Cardiac fibroblast (primary cell): ENCODE measurements at regions not wholly inside any gene's neighbourhood (a gene's known extent, or its start where the extent isn't known, plus 50 kb on each side); places are given as distances from the start of the nearest gene placed in this dataset.

Experiments
- DNase-seq, 2 donors: peaks; one replicate each; pipeline versions ENCODE4 v3.0.0 to v3.0.0-alpha.2; 2010; ENCODE audit warnings: low read depth in 2 of 2
- H3K4me3 ChIP-seq, 2 donors: replicated peaks in 1 of 2; 1 replicate in 1 of 2; 2 replicates in 1 of 2; pipeline ENCODE4 v1.5.1; 2011; ENCODE audit warnings: low read depth in 2 of 2, low read length in 2 of 2, mild to moderate bottlenecking in 2 of 2, moderate library complexity in 1 of 2
- TF ChIP-seq, protein P1 (sequence below): IDR thresholded peaks from one replicate; pipeline ENCODE4 v1.5.1; 2011; ENCODE audit warnings: low read depth, mild to moderate bottlenecking, low read length, inconsistent platforms

GRCh38 chr5:20248118-20248517, 260.1 kb upstream of the CDH18 start:
- TF ChIP-seq, protein P1, sequence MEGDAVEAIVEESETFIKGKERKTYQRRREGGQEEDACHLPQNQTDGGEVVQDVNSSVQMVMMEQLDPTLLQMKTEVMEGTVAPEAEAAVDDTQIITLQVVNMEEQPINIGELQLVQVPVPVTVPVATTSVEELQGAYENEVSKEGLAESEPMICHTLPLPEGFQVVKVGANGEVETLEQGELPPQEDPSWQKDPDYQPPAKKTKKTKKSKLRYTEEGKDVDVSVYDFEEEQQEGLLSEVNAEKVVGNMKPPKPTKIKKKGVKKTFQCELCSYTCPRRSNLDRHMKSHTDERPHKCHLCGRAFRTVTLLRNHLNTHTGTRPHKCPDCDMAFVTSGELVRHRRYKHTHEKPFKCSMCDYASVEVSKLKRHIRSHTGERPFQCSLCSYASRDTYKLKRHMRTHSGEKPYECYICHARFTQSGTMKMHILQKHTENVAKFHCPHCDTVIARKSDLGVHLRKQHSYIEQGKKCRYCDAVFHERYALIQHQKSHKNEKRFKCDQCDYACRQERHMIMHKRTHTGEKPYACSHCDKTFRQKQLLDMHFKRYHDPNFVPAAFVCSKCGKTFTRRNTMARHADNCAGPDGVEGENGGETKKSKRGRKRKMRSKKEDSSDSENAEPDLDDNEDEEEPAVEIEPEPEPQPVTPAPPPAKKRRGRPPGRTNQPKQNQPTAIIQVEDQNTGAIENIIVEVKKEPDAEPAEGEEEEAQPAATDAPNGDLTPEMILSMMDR: no peak
- DNase-seq: no peak
- H3K4me3 ChIP-seq: no peak overlapping the region

GRCh38 chr5:20245432-20245974, 257.5 kb upstream of the CDH18 start:
- TF ChIP-seq, protein P1: no peak
- H3K4me3 ChIP-seq: no peak overlapping the region
- no peak for DNase-seq

- TF ChIP-seq, protein P1: no peak
- H3K4me3 ChIP-seq: no peak overlapping the region
- no peak for DNase-seq
These were observed 253.4 kb upstream of the CDH18 start for GRCh38 chr5:20241351-20241750.

GRCh38 chr5:20231040-20231439, 243.0 kb upstream of the CDH18 start:
- H3K4me3 ChIP-seq: no peak overlapping the region
- TF ChIP-seq, protein P1: no peak
- peak in 1 of 2 donors; percentile 3 for DNase-seq

- no peak overlapping the region for H3K4me3 ChIP-seq
- TF ChIP-seq, protein P1: no peak
These were observed 242.0 kb upstream of the CDH18 start for GRCh38 chr5:20230010-20230409.

GRCh38 chr5:20229303-20230005, 241.5 kb upstream of the CDH18 start:
- no peak overlapping the region for H3K4me3 ChIP-seq
- peak; percentile 26 to 36 for DNase-seq
- TF ChIP-seq, protein P1: no peak

More at GRCh38 chr5:20230010-20230409, 242.0 kb upstream of the CDH18 start:
- DNase-seq: no peak

- H3K4me3 ChIP-seq: no peak overlapping the region
- TF ChIP-seq, protein P1: no peak
- DNase-seq: no peak
These were observed 237.0 kb upstream of the CDH18 start for GRCh38 chr5:20224966-20225365.
